ENCODE measurements at regions not wholly inside any gene's neighbourhood (a gene's known extent, or its start where the extent isn't known, plus 50 kb on each side); places are given as distances from the start of the nearest gene placed in this dataset.

GRCh38 chr1:221161571-221162041, 282.4 kb downstream of the HLX start:
- TF ChIP-seq, protein P1, sequence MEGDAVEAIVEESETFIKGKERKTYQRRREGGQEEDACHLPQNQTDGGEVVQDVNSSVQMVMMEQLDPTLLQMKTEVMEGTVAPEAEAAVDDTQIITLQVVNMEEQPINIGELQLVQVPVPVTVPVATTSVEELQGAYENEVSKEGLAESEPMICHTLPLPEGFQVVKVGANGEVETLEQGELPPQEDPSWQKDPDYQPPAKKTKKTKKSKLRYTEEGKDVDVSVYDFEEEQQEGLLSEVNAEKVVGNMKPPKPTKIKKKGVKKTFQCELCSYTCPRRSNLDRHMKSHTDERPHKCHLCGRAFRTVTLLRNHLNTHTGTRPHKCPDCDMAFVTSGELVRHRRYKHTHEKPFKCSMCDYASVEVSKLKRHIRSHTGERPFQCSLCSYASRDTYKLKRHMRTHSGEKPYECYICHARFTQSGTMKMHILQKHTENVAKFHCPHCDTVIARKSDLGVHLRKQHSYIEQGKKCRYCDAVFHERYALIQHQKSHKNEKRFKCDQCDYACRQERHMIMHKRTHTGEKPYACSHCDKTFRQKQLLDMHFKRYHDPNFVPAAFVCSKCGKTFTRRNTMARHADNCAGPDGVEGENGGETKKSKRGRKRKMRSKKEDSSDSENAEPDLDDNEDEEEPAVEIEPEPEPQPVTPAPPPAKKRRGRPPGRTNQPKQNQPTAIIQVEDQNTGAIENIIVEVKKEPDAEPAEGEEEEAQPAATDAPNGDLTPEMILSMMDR (optimal IDR thresholded peaks at IDR 0.05 in 1 of 3, IDR thresholded peaks at IDR 0.05 in 1 of 3, conservative IDR thresholded peaks at IDR 0.05 in 1 of 3; ENCODE audit: extremely low read depth in 1 of 3, insufficient read depth in 2 of 3, low read length in 3 of 3): no peak
- no peak for TF ChIP-seq EZH2 (IDR thresholded peaks at IDR 0.05; ENCODE audit: low read length)
